ENCODE measurements at regions not wholly inside any gene's neighbourhood (a gene's known extent, or its start where the extent isn't known, plus 50 kb on each side); places are given as distances from the start of the nearest gene placed in this dataset.

- no peaks in the 10 kb centered on the region for H3K36me3 Mint-ChIP-seq
- no peaks in the 10 kb centered on the region for H3K27me3 Mint-ChIP-seq
Observed at GRCh38 chr2:16112972-16113560, 172.7 kb downstream of the MYCN start.

GRCh38 chr2:16112251-16112971 is 172.1 kb downstream of the MYCN start:
- ATAC-seq (ENCODE audit: low read depth) (no peak), DNase-seq (no peak)
- Mint-ChIP-seq H3K9me3 (no peaks in the 10 kb centered on the region), H3K27ac (no peak overlapping the region), H3K4me3 (no peak overlapping the region), H3K27me3 (no peaks in the 10 kb centered on the region), H3K36me3 (no peaks in the 10 kb centered on the region), H3K4me1 (no peaks in the 10 kb centered on the region)
- POLR2A ChIA-PET, result no interaction called here

More at GRCh38 chr2:16112972-16113560, 172.7 kb downstream of the MYCN start:
- H3K4me1 Mint-ChIP-seq, result no peaks in the 10 kb centered on the region
- no peak overlapping the region for H3K27ac Mint-ChIP-seq
- POLR2A ChIA-PET, result no interaction called here
- no peak overlapping the region for H3K4me3 Mint-ChIP-seq
- DNase-seq, result no peak
- no peak for ATAC-seq (ENCODE audit: low read depth)
- H3K9me3 Mint-ChIP-seq, result no peaks in the 10 kb centered on the region

- H3K4me1 Mint-ChIP-seq, result no peaks in the 10 kb centered on the region
- ATAC-seq (ENCODE audit: low read depth) (no peak), DNase-seq (no peak)
- POLR2A ChIA-PET, result no interaction called here
- H3K4me3 Mint-ChIP-seq, result no peak overlapping the region
- no peaks in the 10 kb centered on the region for H3K36me3 Mint-ChIP-seq
- no peaks in the 10 kb centered on the region for H3K9me3 Mint-ChIP-seq
- H3K27me3 Mint-ChIP-seq, result no peaks in the 10 kb centered on the region
- H3K27ac Mint-ChIP-seq, result no peak overlapping the region
Observed at GRCh38 chr2:16111838-16112210, 171.5 kb downstream of the MYCN start.

GRCh38 chr2:16109821-16110310 is 169.5 kb downstream of the MYCN start:
- ATAC-seq (ENCODE audit: low read depth) (no peak), DNase-seq (no peak)
- H3K4me1 Mint-ChIP-seq, result no peaks in the 10 kb centered on the region
- no peak overlapping the region for H3K27ac Mint-ChIP-seq
- no peaks in the 10 kb centered on the region for H3K27me3 Mint-ChIP-seq
- POLR2A ChIA-PET, result no interaction called here
- no peaks in the 10 kb centered on the region for H3K9me3 Mint-ChIP-seq
- no peaks in the 10 kb centered on the region for H3K36me3 Mint-ChIP-seq
- H3K4me3 Mint-ChIP-seq, result no peak overlapping the region

DNA sequence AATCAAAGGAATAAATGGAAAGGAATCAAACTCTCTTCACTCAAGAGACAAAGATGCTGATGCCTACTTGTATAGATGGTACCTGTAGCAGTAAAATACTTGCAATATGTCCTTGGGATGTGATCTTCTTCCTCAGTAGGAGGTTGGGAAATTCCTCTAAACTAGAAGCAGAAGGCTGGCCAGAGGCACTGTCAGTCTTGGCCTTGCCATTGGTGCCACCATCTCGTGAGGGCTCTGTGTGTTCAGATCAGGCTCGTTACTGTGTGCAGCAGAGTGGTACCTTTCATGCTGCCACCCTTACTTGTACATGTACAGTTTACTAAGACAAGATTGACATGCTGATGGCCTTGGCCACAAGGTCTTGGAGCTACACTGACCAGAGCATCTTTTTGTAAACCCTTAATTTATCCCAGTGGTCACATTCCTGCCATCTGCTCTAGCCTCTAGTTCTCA is 169.0 kb downstream of the MYCN start:
- no peaks in the 10 kb centered on the region for H3K4me1 Mint-ChIP-seq
- DNase-seq, result no peak
- no peaks in the 10 kb centered on the region for H3K9me3 Mint-ChIP-seq
- no peak for ATAC-seq (ENCODE audit: low read depth)
- H3K4me3 Mint-ChIP-seq, result no peak overlapping the region
- no peaks in the 10 kb centered on the region for H3K36me3 Mint-ChIP-seq
- POLR2A ChIA-PET, result no interaction called here
- H3K27ac Mint-ChIP-seq, result no peak overlapping the region
- H3K27me3 Mint-ChIP-seq, result no peaks in the 10 kb centered on the region

DNA sequence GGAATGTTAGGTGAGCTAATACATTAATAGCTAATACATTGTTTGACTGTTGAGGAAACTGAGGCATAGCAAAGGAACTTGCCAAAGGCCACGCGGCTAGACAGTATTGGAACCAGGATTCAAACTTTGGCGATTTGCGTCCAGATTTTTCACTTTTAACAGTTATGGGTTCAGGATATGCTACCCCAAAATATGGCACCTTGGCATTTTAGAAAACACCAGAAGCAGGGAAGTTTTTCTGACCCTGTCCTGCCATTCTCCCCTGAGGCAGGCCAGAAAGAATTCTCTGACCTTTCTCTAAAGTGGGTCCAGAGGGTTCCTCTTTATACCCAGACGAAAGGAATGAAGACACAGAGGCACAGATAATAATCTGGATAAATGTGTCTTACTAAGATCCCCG is 166.9 kb downstream of the MYCN start:
- Mint-ChIP-seq H3K36me3 (no peaks in the 10 kb centered on the region), H3K4me3 (no peak overlapping the region), H3K4me1 (no peaks in the 10 kb centered on the region), H3K27me3 (no peaks in the 10 kb centered on the region), H3K27ac (no peak overlapping the region), H3K9me3 (no peaks in the 10 kb centered on the region)
- DNase-seq (no peak), ATAC-seq (ENCODE audit: low read depth) (no peak)
- POLR2A ChIA-PET, result no interaction called here

DNA sequence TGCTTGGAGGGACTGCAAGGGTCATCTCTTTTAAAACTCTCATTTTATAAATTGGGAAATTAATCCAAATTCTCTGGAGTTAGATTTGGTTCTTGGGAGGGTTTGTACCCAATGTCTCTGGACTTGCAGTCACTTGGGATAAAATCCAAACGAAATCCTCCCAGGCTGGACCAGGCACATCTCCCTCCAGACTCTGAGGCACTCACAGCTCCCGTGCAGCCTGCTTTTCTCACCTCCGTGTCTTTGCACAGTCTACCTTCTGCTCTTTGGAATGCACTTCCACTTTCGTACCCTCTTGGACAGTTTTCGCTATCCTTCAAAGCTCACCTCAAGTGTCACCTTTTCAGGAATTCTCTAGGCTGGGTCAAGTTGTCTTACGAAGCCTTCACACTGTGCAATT is 166.3 kb downstream of the MYCN start:
- H3K4me3 Mint-ChIP-seq, result no peak overlapping the region
- H3K36me3 Mint-ChIP-seq, result no peaks in the 10 kb centered on the region
- DNase-seq (no peak), ATAC-seq (ENCODE audit: low read depth) (no peak)
- no peaks in the 10 kb centered on the region for H3K27me3 Mint-ChIP-seq
- H3K4me1 Mint-ChIP-seq, result no peaks in the 10 kb centered on the region
- POLR2A ChIA-PET, result no interaction called here
- no peak overlapping the region for H3K27ac Mint-ChIP-seq
- H3K9me3 Mint-ChIP-seq, result no peaks in the 10 kb centered on the region

- DNase-seq (no peak), ATAC-seq (ENCODE audit: low read depth) (no peak)
- Mint-ChIP-seq H3K4me1 (no peaks in the 10 kb centered on the region), H3K4me3 (no peak overlapping the region), H3K27me3 (no peaks in the 10 kb centered on the region), H3K36me3 (no peaks in the 10 kb centered on the region), H3K27ac (no peak overlapping the region), H3K9me3 (no peaks in the 10 kb centered on the region)
- POLR2A ChIA-PET, result no interaction called here
Observed at GRCh38 chr2:16105669-16106281, 165.4 kb downstream of the MYCN start.

DNA sequence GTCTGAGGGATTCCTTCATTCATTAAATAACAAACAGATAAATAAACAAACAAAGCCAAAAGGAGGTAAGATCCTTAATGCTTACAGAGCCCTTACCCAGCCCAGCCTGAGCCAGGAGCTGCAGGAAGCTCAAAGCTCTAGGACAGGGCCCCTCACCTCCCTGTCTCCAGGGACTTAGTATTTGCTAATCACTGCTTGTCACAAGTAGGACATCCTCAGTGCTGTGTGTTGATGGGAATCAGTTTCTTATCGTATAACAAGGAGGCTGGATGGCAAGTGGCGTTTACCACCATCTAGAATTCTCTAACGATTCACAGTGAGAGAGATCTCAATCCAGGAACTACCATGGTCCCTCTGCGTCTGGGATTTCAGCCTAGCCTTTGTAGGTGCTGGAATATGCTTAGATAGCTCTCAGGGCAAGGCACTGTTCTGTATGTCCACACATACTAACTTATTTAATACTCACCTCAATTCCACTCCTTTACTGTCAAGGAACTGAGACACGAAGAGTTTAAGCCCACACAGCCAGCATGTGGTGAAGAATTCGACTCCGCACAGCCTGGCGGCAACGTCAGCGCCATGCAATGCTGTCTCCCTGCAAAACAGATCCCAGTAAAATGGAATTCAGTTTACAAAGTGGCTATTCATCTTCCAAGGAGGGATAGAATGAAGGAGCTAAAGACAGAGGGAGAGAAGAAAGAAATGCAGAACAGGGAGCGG is 164.8 kb downstream of the MYCN start:
- Mint-ChIP-seq H3K27ac (no peak overlapping the region), H3K9me3 (no peaks in the 10 kb centered on the region), H3K4me1 (no peaks in the 10 kb centered on the region), H3K36me3 (no peaks in the 10 kb centered on the region), H3K27me3 (no peaks in the 10 kb centered on the region), H3K4me3 (no peak overlapping the region)
- DNase-seq (no peak), ATAC-seq (ENCODE audit: low read depth) (no peak)
- POLR2A ChIA-PET, result no interaction called here

DNA sequence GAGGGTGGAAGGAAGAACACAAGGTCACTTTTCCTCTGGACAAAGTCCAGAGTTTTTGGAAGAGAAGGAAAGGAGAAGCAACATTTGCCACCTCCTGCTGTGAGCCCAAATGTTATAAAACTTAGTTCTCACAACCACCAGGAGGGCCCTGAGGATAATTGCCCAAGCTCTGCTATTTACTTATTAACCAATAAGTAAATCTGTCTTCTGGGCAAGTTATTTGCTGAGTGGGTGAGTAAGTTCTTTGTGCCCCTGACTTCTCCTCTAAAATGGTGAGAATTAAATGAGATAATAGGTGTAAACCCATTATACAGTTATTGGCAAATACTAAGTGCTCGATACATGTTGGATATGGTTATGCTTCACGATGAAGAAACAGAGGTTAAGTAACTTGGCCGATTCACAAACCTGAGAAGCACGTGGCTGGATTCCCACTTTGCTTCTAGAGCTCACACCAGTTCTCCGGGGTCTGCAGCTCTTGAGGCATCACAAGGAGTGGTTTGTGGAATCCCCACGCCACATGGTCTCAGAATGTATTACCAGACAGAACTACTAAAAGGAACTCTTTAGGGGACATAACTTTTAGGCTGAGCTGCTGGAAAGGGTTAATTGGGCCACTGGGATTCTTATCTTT is 164.1 kb downstream of the MYCN start:
- Mint-ChIP-seq H3K4me1 (no peaks in the 10 kb centered on the region), H3K27ac (no peak overlapping the region), H3K27me3 (no peaks in the 10 kb centered on the region), H3K9me3 (no peaks in the 10 kb centered on the region), H3K4me3 (no peak overlapping the region), H3K36me3 (no peaks in the 10 kb centered on the region)
- ATAC-seq (ENCODE audit: low read depth) (no peak), DNase-seq (no peak)
- POLR2A ChIA-PET, result no interaction called here

- H3K4me3 Mint-ChIP-seq, result no peak overlapping the region
- ATAC-seq (ENCODE audit: low read depth), result no peak
- POLR2A ChIA-PET, result no interaction called here
Observed at GRCh38 chr2:16103614-16104314, 163.4 kb downstream of the MYCN start.

GRCh38 chr2:16102976-16103380 is 162.6 kb downstream of the MYCN start:
- H3K36me3 Mint-ChIP-seq, result no peaks in the 10 kb centered on the region
- ATAC-seq (ENCODE audit: low read depth), result no peak
- H3K27me3 Mint-ChIP-seq, result no peaks in the 10 kb centered on the region
- DNase-seq, result no peak
- H3K9me3 Mint-ChIP-seq, result no peaks in the 10 kb centered on the region
- H3K4me3 Mint-ChIP-seq, result no peak overlapping the region
- H3K4me1 Mint-ChIP-seq, result no peaks in the 10 kb centered on the region
- POLR2A ChIA-PET, result no interaction called here
- no peak overlapping the region for H3K27ac Mint-ChIP-seq

More at GRCh38 chr2:16103614-16104314, 163.4 kb downstream of the MYCN start:
- Mint-ChIP-seq H3K4me1 (no peaks in the 10 kb centered on the region), H3K27me3 (no peaks in the 10 kb centered on the region), H3K9me3 (no peaks in the 10 kb centered on the region), H3K27ac (no peak overlapping the region), H3K36me3 (no peaks in the 10 kb centered on the region)
- no peak for DNase-seq

Data from activated naive CD8-positive, alpha-beta T cell treated with anti-CD3 and anti-CD28 coated beads, Interleukin-2, amount 10 ng/mL, durations not matched to agents 7 days and 5 days (primary cell).